SH-SY5Y (cell line): ENCODE measurements at regions not wholly inside any gene's neighbourhood (a gene's known extent, or its start where the extent isn't known, plus 50 kb on each side); places are given as distances from the start of the nearest gene placed in this dataset.

Source experiments
- GATA2 ChIP-seq: IDR thresholded peaks from 2 replicates; pipeline ENCODE4 v1.6.1; 2011; ENCODE audit warnings: mild to moderate bottlenecking, low read depth, low read length
- GATA3 ChIP-seq: IDR thresholded peaks from 2 replicates; pipeline ENCODE4 v1.6.1; 2011; ENCODE audit warnings: low read depth, mild to moderate bottlenecking, low read length, moderate library complexity

DNA sequence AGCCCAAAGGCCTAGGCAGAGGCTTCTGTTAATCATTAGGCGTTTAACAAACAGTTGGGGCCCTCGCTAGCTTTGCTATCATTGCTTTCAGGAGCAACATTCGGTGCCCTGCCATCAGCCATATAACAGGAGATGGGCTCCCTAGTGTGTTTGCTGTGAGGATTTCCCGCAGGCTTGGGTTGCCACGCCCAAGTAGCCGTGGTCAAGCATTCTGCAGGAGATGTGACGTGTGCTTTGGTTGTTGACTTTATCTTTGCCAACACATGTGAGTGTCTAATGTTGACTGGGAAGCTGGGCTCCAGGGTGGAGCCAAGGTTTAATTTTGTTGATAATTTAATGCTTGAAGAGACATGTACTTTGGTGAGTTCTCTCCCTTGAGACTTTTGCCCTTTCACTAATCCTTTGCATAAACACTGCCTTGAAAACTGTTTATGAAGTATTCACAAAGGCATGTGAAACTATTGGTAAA is 184.6 kb upstream of the KIT start:
- TF ChIP-seq GATA3 (no peak), GATA2 (no peak)
